IMR-90 (cell line): ENCODE measurements at regions not wholly inside any gene's neighbourhood (a gene's known extent, or its start where the extent isn't known, plus 50 kb on each side); places are given as distances from the start of the nearest gene placed in this dataset.

Experiments
- ATAC-seq: fragments of 200-7000 bp; cut with Tn5 transposase; 2 replicates; pipeline ENCODE4 v1.9.1; 2020; ENCODE audit warnings: low read depth, mild to moderate bottlenecking, moderate library complexity
- BruUV-seq: library from RNA; stranded (reverse); fragments of 400-500 nt; replicated peaks from 2 replicates; lab custom pipeline; 2021; lab: Mats Ljungman, UMichigan
- CTCF ChIA-PET: fragments of 300-600 bp; formaldehyde crosslinking; extraction: SDS; loops from one replicate; lab custom pipeline; 2021; ENCODE audit warnings: antibody characterized with exemption; lab: Yijun Ruan, JAX
- POLR2A ChIA-PET: fragments of 300-600 bp; sonication (Branson Sonifier 250); formaldehyde crosslinking; loops from one replicate; lab custom pipeline; 2022; ENCODE audit warnings: antibody characterized with exemption; ENCODE audit not compliant: unreplicated experiment; lab: Charles Lee
- DNase-seq: peaks from one replicate; pipeline ENCODE4 v3.0.0; 2013
- H2AFZ ChIP-seq: replicated peaks from 2 replicates; pipeline ENCODE3; 2013; ENCODE audit warnings: low read length, mild to moderate bottlenecking; ENCODE audit not compliant: poor library complexity
- H2AK5ac ChIP-seq: 2 replicates; pipeline ENCODE4 v1.6.1; 2013; ENCODE audit warnings: low read depth, low read length, inconsistent platforms
- H2AK9ac ChIP-seq: replicated peaks from 2 replicates; pipeline ENCODE3; 2013; ENCODE audit warnings: mild to moderate bottlenecking, low read depth, low read length, moderate library complexity; ENCODE audit not compliant: poor library complexity
- H2BK120ac ChIP-seq: 2 replicates; pipeline ENCODE4 v1.6.1; 2013; ENCODE audit warnings: low read depth, low read length, inconsistent platforms
- H2BK15ac ChIP-seq: 3 replicates; pipeline ENCODE4 v1.6.1; 2013; ENCODE audit warnings: low read depth, low read length, inconsistent platforms
- H2BK20ac ChIP-seq: 2 replicates; pipeline ENCODE4 v1.6.1; 2013; ENCODE audit warnings: low read depth, mild to moderate bottlenecking, inconsistent platforms, low read length, moderate library complexity
- H2BK5ac ChIP-seq: 2 replicates; pipeline ENCODE4 v1.6.1; 2013; ENCODE audit warnings: mild to moderate bottlenecking, low read depth, low read length, inconsistent platforms; ENCODE audit not compliant: poor library complexity, severe bottlenecking
- H3K14ac ChIP-seq: replicated peaks from 2 replicates; pipeline ENCODE4 v1.6.1; 2013; ENCODE audit warnings: low read depth, low read length, inconsistent platforms
- H3K18ac ChIP-seq: 2 replicates; pipeline ENCODE4 v1.6.1; 2013; ENCODE audit warnings: low read depth, low read length, control low read depth
- H3K23ac ChIP-seq: 2 replicates; pipeline ENCODE4 v1.6.1; 2013; ENCODE audit warnings: low read depth, low read length, inconsistent platforms
- H3K27ac ChIP-seq: 2 replicates; pipeline ENCODE4 v1.5.1; 2013; ENCODE audit warnings: mild to moderate bottlenecking, control low read depth, low read length; ENCODE audit not compliant: insufficient read depth
- H3K27me3 ChIP-seq: 2 replicates; pipeline ENCODE4 v1.6.1; 2013; ENCODE audit warnings: low read length; ENCODE audit not compliant: control insufficient read depth, insufficient read depth
- H3K36me3 ChIP-seq: 2 replicates; pipeline ENCODE4 v1.6.1; 2013; ENCODE audit warnings: low read length, mixed read lengths; ENCODE audit not compliant: control insufficient read depth, insufficient read depth
- H3K4ac ChIP-seq: 2 replicates; pipeline ENCODE4 v1.6.1; 2013; ENCODE audit warnings: low read depth, low read length, inconsistent platforms
- H3K4me1 ChIP-seq: 2 replicates; pipeline ENCODE4 v1.6.1; 2013; ENCODE audit warnings: low read length, mixed read lengths; ENCODE audit not compliant: control insufficient read depth, insufficient read depth
- H3K4me2 ChIP-seq: 2 replicates; pipeline ENCODE4 v1.6.1; 2013; ENCODE audit warnings: low read depth, mild to moderate bottlenecking, control low read depth, low read length, moderate library complexity
- H3K4me3 ChIP-seq: 2 replicates; pipeline ENCODE4 v1.5.1; 2013; ENCODE audit warnings: low read depth, mild to moderate bottlenecking, control low read depth, low read length, moderate library complexity; ENCODE audit not compliant: insufficient read depth
- H3K56ac ChIP-seq: 2 replicates; pipeline ENCODE4 v1.6.1; 2013; ENCODE audit warnings: low read length, inconsistent platforms; ENCODE audit not compliant: insufficient read depth; ENCODE audit errors: extremely low read depth
- H3K79me1 ChIP-seq, 2 experiments: 2 replicates each; pipeline ENCODE4 v1.6.1; 2013; ENCODE audit warnings: low read length in 2 of 2, inconsistent platforms in 1 of 2, low read depth in 1 of 2
- H3K9ac ChIP-seq: 2 replicates; pipeline ENCODE4 v1.6.1; 2013; ENCODE audit warnings: low read depth, low read length, control low read depth
- H3K9me1 ChIP-seq: 2 replicates; pipeline ENCODE4 v1.6.1; 2013; ENCODE audit warnings: low read length, inconsistent platforms; ENCODE audit not compliant: insufficient read depth
- H3K9me3 ChIP-seq: 2 replicates; pipeline ENCODE4 v1.6.1; 2013; ENCODE audit warnings: low read length; ENCODE audit not compliant: control insufficient read depth, insufficient read depth
- H4K20me1 ChIP-seq: 2 replicates; pipeline ENCODE4 v1.6.1; 2013; ENCODE audit warnings: low read length, inconsistent platforms; ENCODE audit not compliant: insufficient read depth
- H4K5ac ChIP-seq: 2 replicates; pipeline ENCODE4 v1.6.1; 2013; ENCODE audit warnings: mild to moderate bottlenecking, low read depth, low read length, control low read depth
- H4K8ac ChIP-seq, 2 experiments: 2 replicates each; pipeline ENCODE4 v1.6.1; 2013; ENCODE audit warnings: low read depth in 2 of 2, low read length in 2 of 2, control low read depth in 1 of 2, inconsistent platforms in 1 of 2
- H4K91ac ChIP-seq: 2 replicates; pipeline ENCODE4 v1.6.1; 2013; ENCODE audit warnings: low read depth, low read length, inconsistent platforms; ENCODE audit not compliant: insufficient read depth
- CEBPB ChIP-seq: IDR thresholded peaks from 2 replicates; pipeline ENCODE4 v1.6.1; 2012; ENCODE audit warnings: low read depth, low read length, improper control_type of control experiment
- CHD1 ChIP-seq: IDR thresholded peaks from 2 replicates; pipeline ENCODE4 v1.6.1; 2012; ENCODE audit warnings: low read depth, low read length, improper control_type of control experiment
- FOS ChIP-seq: fragments of 150-350 bp; IDR thresholded peaks from 2 replicates; pipeline ENCODE4 v1.6.1; 2016; ENCODE audit warnings: low read depth, low read length
- MAFK ChIP-seq: IDR thresholded peaks from 2 replicates; pipeline ENCODE4 v1.6.1; 2012; ENCODE audit warnings: low read depth, low read length, improper control_type of control experiment
- MAZ ChIP-seq: IDR thresholded peaks from 2 replicates; pipeline ENCODE4 v1.6.1; 2012; ENCODE audit warnings: low read depth, mild to moderate bottlenecking, low read length, improper control_type of control experiment, moderate library complexity, borderline replicate concordance
- NFE2L2 ChIP-seq: fragments of 150-350 bp; IDR thresholded peaks from 2 replicates; pipeline ENCODE4 v1.6.1; 2016; ENCODE audit warnings: low read depth, mild to moderate bottlenecking, low read length
- RAD21 ChIP-seq: IDR thresholded peaks from 2 replicates; pipeline ENCODE4 v1.6.1; 2012; ENCODE audit warnings: low read length, improper control_type of control experiment
- RCOR1 ChIP-seq: IDR thresholded peaks from 2 replicates; pipeline ENCODE4 v1.6.1; 2012; ENCODE audit warnings: mild to moderate bottlenecking, low read length, improper control_type of control experiment; ENCODE audit not compliant: insufficient replicate concordance
- RFX5 ChIP-seq: IDR thresholded peaks from 2 replicates; pipeline ENCODE4 v1.8.0; 2012; ENCODE audit warnings: low read depth, mild to moderate bottlenecking, low read length, moderate library complexity
- SMC3 ChIP-seq: fragments of 150-350 bp; IDR thresholded peaks from 2 replicates; pipeline ENCODE4 v1.6.1; 2016; ENCODE audit warnings: low read depth, mild to moderate bottlenecking, antibody characterized with exemption, low read length, moderate library complexity
- WGBS, 2 experiments: methylation state at CpG; one replicate each; pipeline versions ENCODE4 v1.1.5 to v1.1.7; 2013; ENCODE audit warnings: missing lambda C conversion rate in 2 of 2; ENCODE audit not compliant: insufficient read length in 1 of 2; ENCODE audit errors: extremely low coverage in 2 of 2; 5-methylcytosine and 5-hydroxymethylcytosine counted together
- dilution Hi-C: fragments of 300-500 bp; cut with HindIII; formaldehyde crosslinking; loops from one replicate; pipeline ENCODE4 v1.14.3; 2018; ENCODE audit warnings: low sequenced_read_pairs; ENCODE audit not compliant: unreplicated experiment
- in situ Hi-C: fragments of 300-500 bp; cut with MboI; formaldehyde crosslinking; loops from 3 replicates; pipeline ENCODE4 v1.14.3; 2019; ENCODE audit warnings: low sequenced_read_pairs, inconsistent platforms, mixed read lengths
- intact Hi-C: fragments of 100-400 bp; cut with micrococcal nuclease; formaldehyde crosslinking; loops from 2 replicates; pipeline ENCODE4 v1.10.0; 2022
- TF ChIP-seq, protein P1 (sequence below): fragments of 150-350 bp; IDR thresholded peaks from 2 replicates; pipeline ENCODE4 v1.6.1; 2016; ENCODE audit warnings: low read depth, mild to moderate bottlenecking, low read length, moderate library complexity, borderline replicate concordance
- TF ChIP-seq, protein P2 (sequence below): fragments of 150-350 bp; IDR thresholded peaks from 2 replicates; pipeline ENCODE4 v1.6.1; 2017; ENCODE audit warnings: mild to moderate bottlenecking, antibody characterized with exemption, low read length, low read depth

DNA sequence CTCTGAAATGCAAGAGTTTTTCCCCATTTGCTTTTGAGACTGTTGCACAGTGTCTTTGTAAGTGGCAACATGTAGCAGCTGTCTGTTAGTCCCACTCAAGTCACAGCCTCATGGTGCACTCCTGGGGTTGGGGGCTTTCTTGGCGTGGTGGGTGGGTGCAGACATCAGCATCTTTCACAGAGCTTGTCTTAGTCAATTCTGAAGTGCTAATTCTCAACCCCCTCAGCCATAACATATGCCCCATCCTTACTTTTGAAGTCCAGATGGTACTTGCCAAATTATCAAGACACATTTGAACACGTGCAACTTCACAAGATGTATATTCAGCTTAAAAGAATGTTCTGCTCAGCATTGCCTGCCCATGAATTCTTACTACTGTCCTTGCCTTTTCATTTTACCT lies 87.1 kb downstream of the VCAM1 start:
- no peak overlapping the region for H2BK15ac ChIP-seq
- H3K36me3 ChIP-seq, result no peaks in the 10 kb centered on the region
- BruUV-seq, result no TSS peak
- no peak overlapping the region for H3K4me3 ChIP-seq
- no peak for TF ChIP-seq MAZ
- TF ChIP-seq FOS, result no peak
- TF ChIP-seq, protein P1, sequence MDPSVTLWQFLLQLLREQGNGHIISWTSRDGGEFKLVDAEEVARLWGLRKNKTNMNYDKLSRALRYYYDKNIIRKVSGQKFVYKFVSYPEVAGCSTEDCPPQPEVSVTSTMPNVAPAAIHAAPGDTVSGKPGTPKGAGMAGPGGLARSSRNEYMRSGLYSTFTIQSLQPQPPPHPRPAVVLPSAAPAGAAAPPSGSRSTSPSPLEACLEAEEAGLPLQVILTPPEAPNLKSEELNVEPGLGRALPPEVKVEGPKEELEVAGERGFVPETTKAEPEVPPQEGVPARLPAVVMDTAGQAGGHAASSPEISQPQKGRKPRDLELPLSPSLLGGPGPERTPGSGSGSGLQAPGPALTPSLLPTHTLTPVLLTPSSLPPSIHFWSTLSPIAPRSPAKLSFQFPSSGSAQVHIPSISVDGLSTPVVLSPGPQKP, result no peak
- TF ChIP-seq MAFK, result no peak
- TF ChIP-seq CHD1, result no peak
- TF ChIP-seq SMC3, result no peak
- no peak for TF ChIP-seq RCOR1
- no peak for TF ChIP-seq CEBPB
- TF ChIP-seq NFE2L2, result no peak
- TF ChIP-seq RFX5, result no peak
- TF ChIP-seq, protein P2, sequence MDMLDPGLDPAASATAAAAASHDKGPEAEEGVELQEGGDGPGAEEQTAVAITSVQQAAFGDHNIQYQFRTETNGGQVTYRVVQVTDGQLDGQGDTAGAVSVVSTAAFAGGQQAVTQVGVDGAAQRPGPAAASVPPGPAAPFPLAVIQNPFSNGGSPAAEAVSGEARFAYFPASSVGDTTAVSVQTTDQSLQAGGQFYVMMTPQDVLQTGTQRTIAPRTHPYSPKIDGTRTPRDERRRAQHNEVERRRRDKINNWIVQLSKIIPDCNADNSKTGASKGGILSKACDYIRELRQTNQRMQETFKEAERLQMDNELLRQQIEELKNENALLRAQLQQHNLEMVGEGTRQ, result no peak
- no peak for TF ChIP-seq RAD21
- peaks cover 2% of the 10 kb centered on the region for H3K4me1 ChIP-seq
- H4K8ac ChIP-seq, result no peak overlapping the region
- no peak overlapping the region for H3K4ac ChIP-seq
- no peak overlapping the region for H3K4me2 ChIP-seq
- peak; percentile 51; the same call in 1 of the 2 replicates for ATAC-seq
- no peak overlapping the region for H2BK20ac ChIP-seq
- dilution Hi-C loops (no loop called here), intact Hi-C loops (no loop called here), in situ Hi-C loops (no loop called here)
- H2AFZ ChIP-seq, result no peak overlapping the region
- no peak overlapping the region for H2AK5ac ChIP-seq
- ChIA-PET CTCF (interaction anchor here (0.5 to 0.6 kb wide), 2 partner anchors 17 to 47 kb away, joined by 3 read pairs; no protein-coding TSS in a partner anchor), POLR2A (no interaction called here)
- H3K9me3 ChIP-seq, result no peaks in the 10 kb centered on the region
- no peak overlapping the region for H4K5ac ChIP-seq
- no peak overlapping the region for H3K23ac ChIP-seq
- no peak overlapping the region for H4K91ac ChIP-seq
- H2BK120ac ChIP-seq, result no peak overlapping the region
- H3K27ac ChIP-seq, result no peak overlapping the region
- no peaks in the 10 kb centered on the region for H3K27me3 ChIP-seq
- H3K18ac ChIP-seq, result no peak overlapping the region
- no peak overlapping the region for H2AK9ac ChIP-seq
- peak; percentile 40 for DNase-seq
- H2BK5ac ChIP-seq, result no peak overlapping the region
- no peak overlapping the region for H3K14ac ChIP-seq
- no peak overlapping the region for H3K56ac ChIP-seq
- WGBS, 2 experiments, result no CpG with 5 or more reads among the region's 2 CpGs
- no peaks in the 10 kb centered on the region for H3K79me1 ChIP-seq
- no peaks in the 10 kb centered on the region; the same call in 1 of the 2 replicates for H3K9me1 ChIP-seq
- H3K9ac ChIP-seq, result no peak overlapping the region
- H4K20me1 ChIP-seq, result no peaks in the 10 kb centered on the region
